NCI-H526 (cell line): ENCODE measurements at regions not wholly inside any gene's neighbourhood (a gene's known extent, or its start where the extent isn't known, plus 50 kb on each side); places are given as distances from the start of the nearest gene placed in this dataset.
A peak's percentile ranks its signal among the peaks of the same experiment; 100 is the strongest.
"Not testable (repeated sequence)": the region's sequence is repeated elsewhere in the genome, so short reads cannot be mapped to it uniquely, and the experiment has no call there.

ENCODE experiments used
- DNase-seq, 2 experiments: peaks; one replicate each; lab custom pipeline; 2025; lab: John Stamatoyannopoulos, UW

GRCh38 chr15:22519213-22519612 lies 60.5 kb downstream of the GOLGA6L22 start:
- not testable (repeated sequence) for DNase-seq

GRCh38 chr15:22526537-22526936 lies 67.8 kb downstream of the GOLGA6L22 start:
- DNase-seq, result not testable (repeated sequence)

- DNase-seq, result not testable (repeated sequence)
Measured at GRCh38 chr15:22527016-22527415, 68.3 kb downstream of the GOLGA6L22 start.

DNA sequence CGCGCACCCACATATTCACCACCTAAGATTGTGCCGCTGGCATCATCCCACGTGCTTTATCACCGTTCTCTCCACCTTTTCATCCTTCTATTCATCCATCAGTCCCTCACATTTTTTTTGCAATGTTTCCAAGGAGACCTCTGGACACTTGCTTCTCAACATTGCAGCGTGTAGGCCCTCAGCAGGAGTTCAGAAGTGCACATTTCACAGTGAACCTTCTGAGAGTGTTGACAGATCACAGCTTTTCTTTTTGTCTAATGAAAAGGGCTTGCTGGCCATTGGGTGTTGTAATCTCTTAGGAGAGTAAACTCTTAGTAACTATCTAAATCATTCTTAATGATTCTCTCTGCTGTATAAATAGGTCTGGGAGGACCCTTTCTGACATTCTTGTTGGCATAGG lies 70.5 kb downstream of the GOLGA6L22 start:
- not testable (repeated sequence) for DNase-seq

DNA sequence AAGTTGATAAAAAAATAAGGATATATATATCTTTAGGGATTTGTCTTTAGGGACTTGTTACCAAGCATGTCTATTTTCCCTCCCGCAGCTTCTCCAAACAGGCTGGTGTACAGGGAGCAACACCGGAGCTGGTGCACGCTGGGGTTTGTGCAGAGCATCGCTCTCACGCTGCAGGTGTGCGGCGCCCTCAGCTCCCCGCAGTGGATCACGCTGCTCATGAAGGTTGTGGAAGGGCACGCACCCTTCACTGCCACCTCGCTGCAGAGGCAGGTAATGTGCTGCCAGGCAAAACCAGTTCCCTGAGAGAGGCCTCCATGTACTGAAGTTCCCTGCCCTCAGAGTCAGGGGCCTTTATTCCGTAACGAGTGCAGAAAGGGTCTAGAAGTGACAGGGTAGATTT lies 101.0 kb downstream of the GOLGA6L22 start:
- not testable (repeated sequence) for DNase-seq

DNA sequence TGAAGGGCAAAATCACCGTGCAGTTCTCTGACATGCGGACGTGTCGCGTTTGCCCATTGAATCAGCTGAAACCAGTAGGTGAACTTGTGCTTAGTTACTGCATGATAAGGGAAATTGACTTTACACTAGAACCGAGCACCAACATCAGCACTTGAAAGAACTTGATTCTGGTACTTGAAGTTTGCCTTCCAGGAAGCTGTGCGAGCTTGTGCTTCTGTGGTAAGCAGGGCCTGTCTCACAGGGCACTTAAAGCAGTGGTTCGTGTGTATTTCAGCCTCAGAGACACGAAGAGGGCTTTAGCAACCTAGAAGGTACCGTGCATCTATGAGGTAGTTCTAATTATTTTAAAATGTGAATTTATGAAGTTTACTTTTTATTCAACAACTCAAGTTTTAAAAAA lies 103.0 kb downstream of the GOLGA6L22 start:
- not testable (repeated sequence) for DNase-seq

DNA sequence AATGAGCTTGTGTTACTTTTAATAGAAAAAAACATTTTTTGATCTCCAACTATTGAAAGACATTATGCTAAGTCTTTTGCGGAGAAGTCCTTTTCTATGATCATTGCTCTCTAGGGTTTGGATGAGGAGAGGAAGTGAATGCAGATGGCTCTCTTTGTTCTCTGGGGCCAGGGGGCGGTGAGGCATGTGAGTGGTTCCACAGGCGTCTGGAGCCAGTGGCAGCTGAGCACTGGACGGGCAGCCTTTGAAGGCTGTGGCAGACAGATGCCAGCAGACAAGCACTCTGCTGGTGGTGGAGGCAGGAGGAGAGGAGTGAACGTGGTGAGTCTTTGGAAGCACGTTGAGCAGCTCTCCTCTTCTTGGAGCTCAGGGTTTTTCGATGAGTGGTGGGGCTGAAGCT lies 107.8 kb downstream of the GOLGA6L22 start:
- not testable (repeated sequence) for DNase-seq

GRCh38 chr15:22569486-22569885 lies 110.8 kb downstream of the GOLGA6L22 start:
- DNase-seq, result not testable (repeated sequence)

DNA sequence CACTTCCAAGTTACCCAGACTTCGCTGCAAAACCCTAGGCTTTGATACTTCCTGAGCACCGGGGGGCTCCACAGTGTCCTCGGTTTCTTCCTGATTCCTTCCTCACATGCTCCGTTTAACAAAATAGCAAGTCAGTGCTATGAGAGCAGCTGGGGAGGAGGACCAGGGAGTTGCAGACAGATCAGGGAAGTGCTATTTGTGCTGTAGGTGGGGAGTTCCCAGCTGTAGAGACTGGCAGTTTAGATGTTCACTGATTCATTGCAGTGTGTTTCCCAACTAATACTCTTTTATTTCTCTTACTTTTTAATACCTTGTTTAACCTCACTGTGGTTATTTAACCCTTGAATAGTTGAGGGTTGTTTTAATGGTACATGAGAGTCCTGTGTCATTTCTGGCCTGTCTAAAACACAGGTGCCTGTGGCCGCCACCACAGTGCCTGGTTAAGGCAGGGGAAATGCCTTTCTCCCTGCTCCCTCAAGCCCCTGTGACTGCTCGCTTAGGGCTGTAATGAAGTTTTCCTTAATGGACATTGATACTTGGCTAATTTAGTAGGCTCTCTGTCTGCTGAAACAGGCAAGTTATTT lies 113.5 kb downstream of the GOLGA6L22 start:
- DNase-seq, result not testable (repeated sequence)

- not testable (repeated sequence) for DNase-seq
Measured at GRCh38 chr15:22572792-22573191, 114.1 kb downstream of the GOLGA6L22 start.

GRCh38 chr15:22577828-22578227 lies 119.1 kb downstream of the GOLGA6L22 start:
- DNase-seq, result not testable (repeated sequence)

- not testable (repeated sequence) for DNase-seq
Measured at GRCh38 chr15:22579213-22579612, 120.5 kb downstream of the GOLGA6L22 start.

DNA sequence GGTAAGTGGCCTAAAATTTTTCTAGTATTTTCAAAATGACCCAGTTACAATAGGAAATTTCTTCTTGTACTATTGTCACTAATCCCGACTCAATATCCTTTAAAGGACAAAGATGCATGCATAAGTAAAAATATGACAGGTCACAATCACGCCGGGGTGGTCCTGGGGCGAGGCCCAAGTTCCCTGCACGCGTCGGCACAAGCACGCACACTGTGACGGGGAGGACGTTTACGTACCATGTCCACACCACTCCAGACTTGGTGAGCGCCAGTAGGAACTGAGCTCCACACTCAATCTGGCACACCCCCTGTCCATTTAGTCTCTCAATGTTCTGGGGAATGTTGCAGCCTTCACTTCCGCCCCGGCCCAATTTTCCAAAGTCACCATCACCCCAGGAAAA lies 128.7 kb downstream of the GOLGA6L22 start:
- not testable (repeated sequence) for DNase-seq

- DNase-seq, result not testable (repeated sequence)
Measured at GRCh38 chr15:22598552-22598951, 139.8 kb downstream of the GOLGA6L22 start.

- DNase-seq, result not testable (repeated sequence)
Measured at GRCh38 chr15:22599526-22600320, 141.0 kb downstream of the GOLGA6L22 start.

DNA sequence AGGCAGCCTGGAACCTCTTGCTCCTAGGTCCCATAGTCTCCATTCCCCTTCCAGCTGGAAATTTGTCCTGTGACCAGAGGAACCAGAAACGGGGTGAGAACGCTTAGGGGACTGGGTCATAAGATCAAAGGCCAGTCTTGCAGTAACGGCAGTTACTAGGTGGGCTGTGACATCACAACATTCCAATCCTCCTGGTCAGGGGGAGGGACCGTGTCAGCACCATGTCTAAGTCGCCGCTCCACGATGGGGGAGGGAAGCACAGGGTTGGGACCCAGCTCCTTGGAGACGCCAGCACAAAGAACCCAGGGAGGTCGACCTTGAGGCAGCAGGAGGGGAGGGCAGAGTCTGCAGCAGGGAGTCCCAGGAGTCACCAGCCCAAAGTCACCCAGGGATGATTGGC lies 158.3 kb downstream of the GOLGA6L22 start:
- DNase-seq, result not testable (repeated sequence)

DNA sequence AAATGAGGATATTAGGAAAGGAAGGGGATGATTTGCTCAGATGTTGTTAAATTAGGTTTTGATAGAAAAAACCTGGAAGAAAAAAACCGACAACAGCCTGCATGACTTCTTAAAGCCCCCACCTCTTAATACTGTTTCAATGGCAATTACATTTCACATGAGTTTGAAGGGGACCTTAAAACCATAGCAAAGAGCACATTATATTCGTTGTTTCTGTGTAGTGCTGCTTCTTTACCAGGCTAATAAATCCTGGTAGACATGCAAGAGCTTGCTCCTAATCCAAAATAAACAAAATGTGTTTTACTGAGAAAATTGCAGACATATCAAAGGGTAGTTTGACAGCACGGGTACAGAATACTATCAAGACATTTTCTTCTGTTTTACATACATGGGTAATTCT lies 154.7 kb upstream of the NIPA1 start:
- DNase-seq, result not testable (repeated sequence)

DNA sequence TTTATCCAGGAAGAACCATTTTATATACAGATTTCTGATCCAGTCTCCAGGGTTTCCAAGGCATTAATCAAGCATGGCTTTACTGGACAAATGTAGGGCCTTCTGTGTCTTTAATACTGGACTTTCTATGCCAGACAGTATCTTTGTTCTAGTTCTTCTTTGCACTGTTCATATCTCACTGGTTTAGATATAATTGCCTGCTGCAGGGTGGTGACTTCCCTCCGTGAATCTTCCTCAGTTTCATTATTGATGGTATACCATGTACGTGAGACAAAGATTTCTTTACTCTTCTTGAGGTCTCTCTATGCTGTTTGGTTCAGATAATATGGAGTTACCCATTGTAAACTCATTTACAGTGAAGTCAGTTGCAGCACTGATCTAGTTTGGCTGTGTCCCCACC lies 146.5 kb upstream of the NIPA1 start:
- DNase-seq, result not testable (repeated sequence)

DNA sequence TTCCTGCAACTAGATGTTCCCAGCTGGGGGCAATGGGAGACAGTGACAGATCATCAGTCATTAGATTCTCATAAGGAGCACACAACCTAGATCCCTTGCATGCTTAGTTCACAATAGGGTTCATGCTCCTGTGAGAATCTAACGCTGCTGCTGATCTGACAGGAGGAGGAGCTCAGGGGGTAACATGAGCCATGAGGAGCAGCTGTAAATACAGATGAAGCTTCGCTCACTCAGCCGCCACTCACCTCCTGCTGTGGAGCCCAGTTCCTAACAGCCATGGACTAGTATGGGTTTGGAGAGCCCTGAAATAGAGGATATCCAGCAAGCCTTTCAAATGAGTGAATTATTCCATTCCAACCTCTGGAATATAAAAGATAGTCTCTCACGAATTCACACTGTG lies 137.0 kb upstream of the NIPA1 start:
- not testable (repeated sequence) for DNase-seq

- DNase-seq, result not testable (repeated sequence)
Measured at GRCh38 chr15:22651179-22651578, 135.3 kb upstream of the NIPA1 start.

GRCh38 chr15:22664294-22665058 lies 122.0 kb upstream of the NIPA1 start:
- peak in 1 of 2 experiments; percentile 42 for DNase-seq

GRCh38 chr15:22665059-22665702 lies 121.3 kb upstream of the NIPA1 start:
- peak in 1 of 2 experiments; percentile 17 for DNase-seq
